PFSK-1 (cell line): ENCODE measurements at regions not wholly inside any gene's neighbourhood (a gene's known extent, or its start where the extent isn't known, plus 50 kb on each side); places are given as distances from the start of the nearest gene placed in this dataset.

Experiments used
- FOXP2 ChIP-seq: optimal IDR thresholded peaks from 2 replicates; pipeline ENCODE3; 2011; ENCODE audit warnings: borderline replicate concordance, control low read depth, inconsistent platforms; ENCODE audit not compliant: insufficient read depth; ENCODE audit errors: extremely low read length, extremely low read depth
- POLR2AphosphoS5 ChIP-seq: IDR thresholded peaks from 2 replicates; pipeline ENCODE4 v1.6.1; 2012; ENCODE audit warnings: low read depth, mild to moderate bottlenecking, control low read depth, low read length, moderate library complexity
- SIN3A ChIP-seq: IDR thresholded peaks from 2 replicates; pipeline ENCODE4 v1.6.1; 2012; ENCODE audit warnings: mild to moderate bottlenecking, low read length, moderate library complexity, borderline replicate concordance; ENCODE audit not compliant: insufficient read depth
- TAF1 ChIP-seq: IDR thresholded peaks from 2 replicates; pipeline ENCODE4 v1.6.1; 2012; ENCODE audit warnings: low read length, control low read depth, borderline replicate concordance; ENCODE audit not compliant: insufficient read depth
- TF ChIP-seq, protein P1 (sequence below), 2 experiments: IDR thresholded peaks; 2 replicates each; pipeline versions ENCODE4 v1.6.1 to v1.8.0; 2011 to 2012; ENCODE audit warnings: low read depth in 2 of 2, low read length in 2 of 2, control low read depth in 1 of 2, inconsistent platforms in 1 of 2, mild to moderate bottlenecking in 1 of 2, moderate library complexity in 1 of 2; ENCODE audit not compliant: insufficient read depth in 1 of 2

DNA sequence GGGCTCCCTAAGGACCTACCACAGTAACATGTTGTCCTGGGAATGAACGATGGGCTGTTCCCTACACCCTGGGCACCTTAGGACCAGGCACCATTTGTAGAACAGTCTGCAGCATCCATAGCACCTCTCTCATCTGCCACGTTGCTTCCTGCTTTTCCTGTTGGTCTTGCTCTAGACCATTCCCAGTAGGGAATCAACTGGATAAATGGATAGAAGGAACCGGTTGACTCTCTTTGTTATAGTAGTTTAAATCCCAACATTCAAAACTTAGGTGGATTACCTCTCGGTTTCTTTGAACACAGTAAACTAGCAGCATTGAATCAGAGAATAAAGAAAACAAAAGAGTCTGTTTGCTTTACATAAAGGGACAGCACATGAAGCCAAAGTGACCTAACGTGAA, 159.1 kb downstream of the HS3ST3B1 start:
- TF ChIP-seq, protein P1, sequence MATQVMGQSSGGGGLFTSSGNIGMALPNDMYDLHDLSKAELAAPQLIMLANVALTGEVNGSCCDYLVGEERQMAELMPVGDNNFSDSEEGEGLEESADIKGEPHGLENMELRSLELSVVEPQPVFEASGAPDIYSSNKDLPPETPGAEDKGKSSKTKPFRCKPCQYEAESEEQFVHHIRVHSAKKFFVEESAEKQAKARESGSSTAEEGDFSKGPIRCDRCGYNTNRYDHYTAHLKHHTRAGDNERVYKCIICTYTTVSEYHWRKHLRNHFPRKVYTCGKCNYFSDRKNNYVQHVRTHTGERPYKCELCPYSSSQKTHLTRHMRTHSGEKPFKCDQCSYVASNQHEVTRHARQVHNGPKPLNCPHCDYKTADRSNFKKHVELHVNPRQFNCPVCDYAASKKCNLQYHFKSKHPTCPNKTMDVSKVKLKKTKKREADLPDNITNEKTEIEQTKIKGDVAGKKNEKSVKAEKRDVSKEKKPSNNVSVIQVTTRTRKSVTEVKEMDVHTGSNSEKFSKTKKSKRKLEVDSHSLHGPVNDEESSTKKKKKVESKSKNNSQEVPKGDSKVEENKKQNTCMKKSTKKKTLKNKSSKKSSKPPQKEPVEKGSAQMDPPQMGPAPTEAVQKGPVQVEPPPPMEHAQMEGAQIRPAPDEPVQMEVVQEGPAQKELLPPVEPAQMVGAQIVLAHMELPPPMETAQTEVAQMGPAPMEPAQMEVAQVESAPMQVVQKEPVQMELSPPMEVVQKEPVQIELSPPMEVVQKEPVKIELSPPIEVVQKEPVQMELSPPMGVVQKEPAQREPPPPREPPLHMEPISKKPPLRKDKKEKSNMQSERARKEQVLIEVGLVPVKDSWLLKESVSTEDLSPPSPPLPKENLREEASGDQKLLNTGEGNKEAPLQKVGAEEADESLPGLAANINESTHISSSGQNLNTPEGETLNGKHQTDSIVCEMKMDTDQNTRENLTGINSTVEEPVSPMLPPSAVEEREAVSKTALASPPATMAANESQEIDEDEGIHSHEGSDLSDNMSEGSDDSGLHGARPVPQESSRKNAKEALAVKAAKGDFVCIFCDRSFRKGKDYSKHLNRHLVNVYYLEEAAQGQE (IDR thresholded peaks at IDR 0.05; ENCODE audit: insufficient read depth in 1 of 2, low read depth in 2 of 2, low read length in 2 of 2) = no peak
- TF ChIP-seq POLR2AphosphoS5 (no peak), FOXP2 (no peak), SIN3A (no peak), TAF1 (no peak)

DNA sequence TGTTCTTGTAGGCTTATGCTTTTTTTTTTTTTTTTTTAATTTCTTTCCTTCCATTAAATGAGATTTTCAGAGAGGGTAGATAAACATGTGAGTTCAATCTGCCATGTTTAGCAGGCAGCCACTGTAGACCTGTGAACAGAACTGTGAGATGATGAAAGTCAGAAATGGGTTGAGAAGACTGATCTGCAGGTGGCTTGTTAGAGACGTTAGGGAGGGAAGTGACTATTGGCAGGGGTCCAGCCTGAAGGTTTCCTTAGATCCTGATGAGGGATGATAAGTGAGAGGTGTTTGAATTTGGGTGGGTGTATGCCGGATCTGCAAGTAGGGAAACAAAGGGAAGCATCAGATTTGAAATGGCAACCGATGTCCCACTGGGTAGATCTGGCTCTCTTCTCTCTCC, 157.8 kb downstream of the HS3ST3B1 start:
- no peak for TF ChIP-seq POLR2AphosphoS5
- TF ChIP-seq FOXP2 = no peak
- TF ChIP-seq SIN3A = no peak
- TF ChIP-seq TAF1 = no peak
- TF ChIP-seq, protein P1 (IDR thresholded peaks at IDR 0.05; ENCODE audit: insufficient read depth in 1 of 2, low read depth in 2 of 2, low read length in 2 of 2) = no peak

DNA sequence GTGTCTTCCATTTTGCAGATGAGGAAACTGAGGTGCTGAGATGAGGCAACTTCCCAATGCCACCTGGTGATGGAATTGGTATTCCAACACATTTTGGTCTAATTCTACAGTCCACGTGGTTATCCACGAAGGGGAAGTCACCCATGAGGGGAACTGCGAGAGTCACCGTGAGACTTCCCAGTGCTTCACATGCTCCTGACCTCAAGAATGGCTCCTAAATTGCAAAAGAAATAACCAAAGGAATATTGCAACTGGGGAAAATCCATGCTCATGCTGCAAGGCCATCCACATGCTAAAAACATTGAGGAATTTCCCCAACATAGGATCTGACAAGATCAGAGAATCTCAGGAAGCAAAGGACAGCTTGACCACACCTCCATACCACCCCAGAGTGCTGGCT, 153.9 kb downstream of the HS3ST3B1 start:
- TF ChIP-seq TAF1 (no peak), SIN3A (no peak), POLR2AphosphoS5 (no peak), FOXP2 (no peak)
- TF ChIP-seq, protein P1 (IDR thresholded peaks at IDR 0.05; ENCODE audit: insufficient read depth in 1 of 2, low read depth in 2 of 2, low read length in 2 of 2) = no peak

DNA sequence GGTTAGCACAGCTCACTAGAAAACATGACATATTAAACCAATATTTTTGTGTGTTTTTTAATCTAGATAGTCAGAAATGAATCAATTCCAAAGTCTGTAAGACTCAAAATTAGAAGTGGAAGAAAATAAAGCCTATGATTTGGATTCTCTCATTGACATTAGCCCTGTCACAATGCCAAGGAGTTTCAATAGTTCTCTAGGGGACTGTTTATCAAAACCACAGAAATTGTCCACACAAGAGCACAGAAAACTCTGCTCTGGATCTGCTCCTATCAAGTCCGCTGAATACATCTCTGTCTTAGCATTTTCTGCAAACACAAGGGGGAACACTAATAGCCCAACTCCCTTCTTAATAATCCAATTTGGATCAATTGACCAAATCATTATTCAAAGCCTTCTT, 152.0 kb downstream of the HS3ST3B1 start:
- TF ChIP-seq TAF1 (no peak), SIN3A (no peak), FOXP2 (no peak), POLR2AphosphoS5 (no peak)
- TF ChIP-seq, protein P1 (IDR thresholded peaks at IDR 0.05; ENCODE audit: insufficient read depth in 1 of 2, low read depth in 2 of 2, low read length in 2 of 2) = no peak

DNA sequence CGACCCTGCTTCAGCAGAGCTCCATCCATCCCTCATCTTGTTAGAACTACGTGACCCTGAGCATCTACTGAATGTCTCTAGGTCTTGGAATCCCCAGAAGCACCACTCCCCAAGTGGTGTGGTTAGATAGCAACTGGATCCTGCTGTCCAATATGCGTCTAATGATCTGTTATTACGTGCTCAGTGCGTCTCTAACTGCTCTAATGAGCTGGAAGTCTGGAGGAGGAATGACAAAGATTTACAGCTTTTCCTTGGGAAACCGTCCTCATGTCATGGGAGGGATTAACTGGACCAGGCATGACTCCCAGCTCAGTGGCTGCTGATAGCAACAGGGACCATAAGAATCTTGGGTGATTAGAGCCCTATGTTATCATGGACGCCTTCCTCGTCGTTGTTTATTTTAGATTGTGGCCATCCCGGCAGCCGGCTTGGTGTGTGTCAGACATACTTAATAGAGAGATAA, 150.9 kb downstream of the HS3ST3B1 start:
- TF ChIP-seq, protein P1 (IDR thresholded peaks at IDR 0.05; ENCODE audit: insufficient read depth in 1 of 2, low read depth in 2 of 2, low read length in 2 of 2) = no peak
- TF ChIP-seq TAF1 (no peak), POLR2AphosphoS5 (no peak), FOXP2 (no peak), SIN3A (no peak)
